HepG2 (cell line): ENCODE measurements at regions not wholly inside any gene's neighbourhood (a gene's known extent, or its start where the extent isn't known, plus 50 kb on each side); places are given as distances from the start of the nearest gene placed in this dataset.

Experiments
- ATAC-seq: fragments of 200-7000 bp; cut with Tn5 transposase; 3 replicates; pipeline ENCODE4 v1.9.1; 2020; ENCODE audit warnings: mild to moderate bottlenecking, moderate library complexity
- BruUV-seq: library from RNA; stranded (reverse); fragments of 400-500 nt; replicated peaks from 2 replicates; lab custom pipeline; 2021; lab: Mats Ljungman, UMichigan
- CTCF ChIA-PET: fragments of 300-600 bp; formaldehyde crosslinking; extraction: SDS; loops from one replicate; lab custom pipeline; 2021; ENCODE audit warnings: low total read pairs, inconsistent platforms, low intra/inter-chr PET ratio; lab: Yijun Ruan, JAX
- POLR2A ChIA-PET: fragments of 350-600 bp; sonication (Branson Sonifier 250); formaldehyde crosslinking; loops from one replicate; lab custom pipeline; 2020; ENCODE audit warnings: antibody characterized with exemption, inconsistent platforms; lab: Yijun Ruan, JAX
- DNase-seq: peaks from one replicate; pipeline ENCODE4 v3.0.0-alpha.2; 2015; ENCODE audit warnings: low spot score
- FAIRE-seq: peaks from 3 replicates; lab custom pipeline; 2011; peaks lifted over from hg19 to GRCh38; lab: Jason Lieb, UNC
- H2AFZ ChIP-seq: one replicate; pipeline ENCODE4 v1.6.1; 2011; ENCODE audit warnings: low read length, inconsistent platforms
- H3K27ac ChIP-seq: fragments of 300-600 bp; 3 replicates; pipeline ENCODE4 v1.8.0; 2011; ENCODE audit warnings: mixed run types, mild to moderate bottlenecking, mixed read lengths, low read length, inconsistent platforms; ENCODE audit not compliant: insufficient read depth; ENCODE audit errors: extremely low read length
- H3K27me3 ChIP-seq, 2 experiments: fragments of 200-600 bp in 1 of 2; 2 replicates in 1 of 2; 3 replicates in 1 of 2; pipeline versions ENCODE4 v1.6.0 to v1.8.0; 2011; ENCODE audit warnings: low read length in 2 of 2, mild to moderate bottlenecking in 2 of 2, moderate library complexity in 2 of 2, inconsistent platforms in 1 of 2; ENCODE audit not compliant: insufficient read depth in 2 of 2, control insufficient read depth in 1 of 2
- H3K36me3 ChIP-seq, 2 experiments: fragments of 200-600 bp in 1 of 2; replicated peaks in 1 of 2; 2 replicates in 1 of 2; 3 replicates in 1 of 2; pipeline versions ENCODE4 v1.5.1 to v1.8.0; 2011; ENCODE audit warnings: low read length in 2 of 2, inconsistent platforms in 1 of 2; ENCODE audit not compliant: insufficient read depth in 2 of 2, control insufficient read depth in 1 of 2
- H3K4me1 ChIP-seq: 2 replicates; pipeline ENCODE4 v1.5.1; 2012; ENCODE audit warnings: low read length, inconsistent platforms; ENCODE audit not compliant: insufficient read depth
- H3K4me2 ChIP-seq: 2 replicates; pipeline ENCODE4 v1.6.0; 2011; ENCODE audit warnings: low read depth, low read length, inconsistent platforms
- H3K4me3 ChIP-seq, 3 experiments: fragments of 200-600 bp in 1 of 3; sonication (generic), shearing (Covaris generic) in 1 of 3; replicated peaks in 1 of 3; 2 replicates each; pipeline ENCODE4 v1.5.1; 2011 to 2016; ENCODE audit warnings: low read length in 3 of 3, inconsistent platforms in 2 of 3, low read depth in 2 of 3, mild to moderate bottlenecking in 2 of 3, control low read depth in 1 of 3, mixed read lengths in 1 of 3; ENCODE audit not compliant: insufficient read depth in 1 of 3
- H3K79me2 ChIP-seq: one replicate; pipeline ENCODE4 v1.6.1; 2011; ENCODE audit warnings: low read length, inconsistent platforms; ENCODE audit not compliant: insufficient read depth
- H3K9ac ChIP-seq: 2 replicates; pipeline ENCODE4 v1.6.0; 2011; ENCODE audit warnings: mild to moderate bottlenecking, low read depth, low read length, inconsistent platforms; ENCODE audit not compliant: insufficient read depth
- H3K9me3 ChIP-seq: 2 replicates; pipeline ENCODE4 v1.5.1; 2012; ENCODE audit warnings: mild to moderate bottlenecking, low read length
- H4K20me1 ChIP-seq: 2 replicates; pipeline ENCODE4 v1.6.0; 2011; ENCODE audit warnings: inconsistent platforms, mild to moderate bottlenecking, low read length, moderate library complexity; ENCODE audit not compliant: insufficient read depth
- BHLHE40 ChIP-seq: IDR thresholded peaks from 2 replicates; pipeline ENCODE4 v1.6.1; 2011; ENCODE audit warnings: low read length, improper control_type of control experiment
- GTF2F1 ChIP-seq: fragments of 150-350 bp; IDR thresholded peaks from 2 replicates; pipeline ENCODE4 v1.6.1; 2014; ENCODE audit warnings: low read length
- MAFF ChIP-seq: IDR thresholded peaks from 2 replicates; pipeline ENCODE4 v1.6.1; 2011; ENCODE audit warnings: low read depth, low read length, improper control_type of control experiment
- MAFK ChIP-seq, 2 experiments: IDR thresholded peaks in 1 of 2; conservative IDR thresholded peaks in 1 of 2; 2 replicates each; pipeline ENCODE4 v1.6.1; 2011; ENCODE audit warnings: improper control_type of control experiment in 2 of 2, low read length in 2 of 2
- NCOA2 ChIP-seq: sonication (generic); formaldehyde crosslinking; IDR thresholded peaks from 2 replicates; pipeline ENCODE4 v1.8.0; 2022; ENCODE audit warnings: inconsistent platforms
- NFE2L2 ChIP-seq: fragments of 150-350 bp; IDR thresholded peaks from 2 replicates; pipeline ENCODE4 v1.6.1; 2014; ENCODE audit warnings: low read length
- NONO ChIP-seq, 2 experiments: fragments of 450-650 bp in 1 of 2; sonication (generic) in 1 of 2; formaldehyde crosslinking in 1 of 2; IDR thresholded peaks in 1 of 2; conservative IDR thresholded peaks in 1 of 2; 2 replicates each; pipeline versions ENCODE4 v1.6.1 to v1.8.0; 2017 to 2022; ENCODE audit warnings: mild to moderate bottlenecking in 1 of 2, missing genetic modification reagents in 1 of 2, moderate library complexity in 1 of 2
- REXO4 ChIP-seq: sonication (generic); formaldehyde crosslinking; IDR thresholded peaks from 2 replicates; pipeline ENCODE4 v1.8.0; 2022; ENCODE audit warnings: missing genetic modification reagents, mild to moderate bottlenecking, borderline replicate concordance
- SIN3A ChIP-seq: IDR thresholded peaks from 2 replicates; pipeline ENCODE4 v1.6.1; 2011; ENCODE audit warnings: low read depth, mild to moderate bottlenecking, control low read depth, low read length, borderline replicate concordance
- TAF1 ChIP-seq: sonication (generic); formaldehyde crosslinking; IDR thresholded peaks from 2 replicates; pipeline ENCODE4 v1.4.0; 2020; ENCODE audit warnings: missing genetic modification reagents
- ZFYVE20 ChIP-seq: sonication (generic); formaldehyde crosslinking; IDR thresholded peaks from 2 replicates; pipeline ENCODE4 v1.8.0; 2023; ENCODE audit warnings: low read depth, mild to moderate bottlenecking, moderate library complexity, missing genetic modification reagents, borderline replicate concordance
- ZNF138 ChIP-seq: sonication (generic); formaldehyde crosslinking; IDR thresholded peaks from 2 replicates; pipeline ENCODE4 v1.5.0; 2020; ENCODE audit warnings: mild to moderate bottlenecking, low read depth, missing genetic modification reagents
- ZNF142 ChIP-seq: sonication (generic); formaldehyde crosslinking; IDR thresholded peaks from 2 replicates; pipeline ENCODE4 v1.4.0; 2020; ENCODE audit warnings: missing genetic modification reagents
- ZNF784 ChIP-seq: sonication (generic); formaldehyde crosslinking; IDR thresholded peaks from 2 replicates; pipeline ENCODE4 v1.5.1; 2020; ENCODE audit warnings: missing genetic modification reagents, mild to moderate bottlenecking, borderline replicate concordance
- WGBS: methylation state at CpG from one replicate; pipeline ENCODE4 v1.1.6; 2017; ENCODE audit warnings: low lambda C conversion rate; 5-methylcytosine and 5-hydroxymethylcytosine counted together
- in situ Hi-C: cut with HindIII; loops from 2 replicates; pipeline ENCODE4 v1.10.0; 2017; ENCODE audit warnings: low pct_unique_long_range_greater_than_20kb; ENCODE audit not compliant: extremely low pct_ligation_motif_present
- intact Hi-C: fragments of 100-400 bp; cut with micrococcal nuclease; formaldehyde crosslinking; loops from one replicate; pipeline ENCODE4 v1.10.0; 2022; ENCODE audit not compliant: unreplicated experiment

- no peak overlapping the region for H2AFZ ChIP-seq
- H3K79me2 ChIP-seq = no peaks in the 10 kb centered on the region
- POLR2A ChIA-PET = no interaction called here
- H3K9me3 ChIP-seq = no peaks in the 10 kb centered on the region
- H3K4me3 ChIP-seq = no peak overlapping the region
- DNase-seq (no peak), ATAC-seq (no peak), FAIRE-seq (no peak)
- H3K4me2 ChIP-seq = no peak overlapping the region
- no peak overlapping the region for H3K9ac ChIP-seq
- TF ChIP-seq ZNF138 (no peak), ZNF142 (CRISPR knock-in tag) (no peak), ZFYVE20 (CRISPR knock-in tag) (no peak), SIN3A (no peak), NCOA2 (CRISPR knock-in tag) (no peak), MAFF (0 out of 2 replicates have a peak, but pooled peaks have one; percentile 47), BHLHE40 (no peak), TAF1 (CRISPR knock-in tag) (no peak), ZNF784 (no peak), NONO (IDR thresholded peaks at IDR 0.05) (no peak), NONO (CRISPR knock-in tag; conservative IDR thresholded peaks at IDR 0.05) (no peak), NFE2L2 (peak; percentile 35; the same call in 1 of the 2 replicates), MAFK (conservative IDR thresholded peaks at IDR 0.05 in 1 of 2, IDR thresholded peaks at IDR 0.05 in 1 of 2; ENCODE audit: low read length in 2 of 2) (peak; percentile 43 to 68; a peak in 3 of 4 replicates), REXO4 (CRISPR knock-in tag) (no peak), GTF2F1 (no peak)
- BruUV-seq = no TSS peak
- CTCF ChIA-PET = no interaction called here
- intact Hi-C loops = no loop called here
- in situ Hi-C loops = no loop called here
- no peaks in the 10 kb centered on the region for H4K20me1 ChIP-seq
- no peaks in the 10 kb centered on the region for H3K4me1 ChIP-seq
- H3K36me3 ChIP-seq = no peaks in the 10 kb centered on the region
- 0% methylated on average over 2 of the region's 2 CpGs for WGBS
- no peaks in the 10 kb centered on the region for H3K27me3 ChIP-seq
- no peak overlapping the region for H3K27ac ChIP-seq
Observed at GRCh38 chr1:188762166-188762743, 1715.4 kb downstream of the BRINP3 start.
